Keratinocyte (primary cell): ENCODE measurements at regions not wholly inside any gene's neighbourhood (a gene's known extent, or its start where the extent isn't known, plus 50 kb on each side); places are given as distances from the start of the nearest gene placed in this dataset.

Source experiments
- CTCF ChIP-seq, 3 experiments: IDR thresholded peaks in 1 of 3; conservative IDR thresholded peaks in 1 of 3; optimal IDR thresholded peaks in 1 of 3; 2 replicates in 2 of 3; 3 replicates in 1 of 3; pipeline versions ENCODE3 to v1.5.1; 2011; ENCODE audit warnings: low read length in 3 of 3, mild to moderate bottlenecking in 3 of 3, moderate library complexity in 2 of 3, control low read depth in 1 of 3, inconsistent platforms in 1 of 3; ENCODE audit not compliant: insufficient read depth in 2 of 3; ENCODE audit errors: extremely low read depth in 1 of 3
- EZH2 ChIP-seq: IDR thresholded peaks from one replicate; pipeline ENCODE4 v1.6.1; 2012; ENCODE audit warnings: inconsistent platforms, mild to moderate bottlenecking, low read length, moderate library complexity

- no peak for TF ChIP-seq CTCF (optimal IDR thresholded peaks at IDR 0.05 in 1 of 3, IDR thresholded peaks at IDR 0.05 in 1 of 3, conservative IDR thresholded peaks at IDR 0.05 in 1 of 3; ENCODE audit: extremely low read depth in 1 of 3, insufficient read depth in 2 of 3, low read length in 3 of 3)
- TF ChIP-seq EZH2 = no peak
These were observed 264.7 kb upstream of the NFE2L3 start for GRCh38 chr7:25887266-25887665.
